Subcutaneous abdominal adipose tissue (tissue), 5 donors: ENCODE measurements at regions not wholly inside any gene's neighbourhood (a gene's known extent, or its start where the extent isn't known, plus 50 kb on each side); places are given as distances from the start of the nearest gene placed in this dataset.
"Not testable (repeated sequence)": the region's sequence is repeated elsewhere in the genome, so short reads cannot be mapped to it uniquely, and the experiment has no call there.

Experiments
- H3K27ac ChIP-seq: one replicate; pipeline ENCODE4 v1.7.0; 2013; ENCODE audit warnings: low read depth, mild to moderate bottlenecking, inconsistent platforms, low read length, moderate library complexity
- H3K27me3 ChIP-seq, 5 donors: one replicate each; pipeline ENCODE4 v1.7.0; 2013; ENCODE audit warnings: low read length in 5 of 5, inconsistent platforms in 1 of 5; ENCODE audit not compliant: control insufficient read depth in 5 of 5, insufficient read depth in 4 of 5
- H3K36me3 ChIP-seq, 5 donors: one replicate each; pipeline ENCODE4 v1.7.0; 2013; ENCODE audit warnings: low read length in 5 of 5; ENCODE audit not compliant: control insufficient read depth in 5 of 5, insufficient read depth in 5 of 5
- H3K4me1 ChIP-seq, 5 donors: one replicate each; pipeline ENCODE4 v1.7.0; 2013; ENCODE audit warnings: low read length in 5 of 5, mild to moderate bottlenecking in 3 of 5, moderate library complexity in 1 of 5; ENCODE audit not compliant: control insufficient read depth in 5 of 5, insufficient read depth in 5 of 5
- H3K4me3 ChIP-seq, 5 donors: one replicate each; pipeline ENCODE4 v1.7.0; 2013; ENCODE audit warnings: low read length in 5 of 5, low read depth in 1 of 5
- H3K9ac ChIP-seq, 5 donors: one replicate each; pipeline ENCODE4 v1.7.0; 2013; ENCODE audit warnings: low read length in 5 of 5, mild to moderate bottlenecking in 4 of 5, moderate library complexity in 3 of 5
- H3K9me3 ChIP-seq, 5 donors: one replicate each; pipeline ENCODE4 v1.7.0; 2013; ENCODE audit warnings: low read length in 5 of 5; ENCODE audit not compliant: control insufficient read depth in 5 of 5
- donor health status: healthy.
- donor health status: healthy.
- donor health status: healthy.
- donor health status: healthy.
- donor health status: healthy.

- Histone ChIP-seq H3K9ac (no peak overlapping the region), H3K4me1 (no peaks in the 10 kb centered on the region), H3K27me3 (peaks cover 0 to 13% (median 7%) of the 10 kb centered on the region in 5 donors), H3K4me3 (no peak overlapping the region), H3K36me3 (no peaks in the 10 kb centered on the region), H3K27ac (no peak overlapping the region), H3K9me3 (no peaks in the 10 kb centered on the region)
Measured at GRCh38 chrX:47302396-47302795, 68.0 kb upstream of the ZNF157 start.

GRCh38 chrX:47306471-47307023, 63.8 kb upstream of the ZNF157 start:
- not testable (repeated sequence) for H3K9ac ChIP-seq, H3K9me3 ChIP-seq, H3K4me3 ChIP-seq, H3K4me1 ChIP-seq, H3K27ac ChIP-seq, H3K36me3 ChIP-seq
- H3K27me3 ChIP-seq, result peaks cover 3 to 12% (median 10%) of the 10 kb centered on the region in 5 donors

- no peak overlapping the region for H3K27ac ChIP-seq
- H3K4me1 ChIP-seq, result peaks cover 0 to 5% (median 0%) of the 10 kb centered on the region in 5 donors
- no peak overlapping the region for H3K4me3 ChIP-seq
- H3K27me3 ChIP-seq, result peaks cover 2 to 12% (median 9%) of the 10 kb centered on the region in 5 donors
- H3K9ac ChIP-seq, result no peak overlapping the region
- H3K9me3 ChIP-seq, result no peaks in the 10 kb centered on the region
- no peaks in the 10 kb centered on the region for H3K36me3 ChIP-seq
Measured at GRCh38 chrX:47311932-47312774, 58.2 kb upstream of the ZNF157 start.

- Histone ChIP-seq H3K27ac (no peak overlapping the region), H3K4me3 (no peak overlapping the region), H3K9me3 (no peaks in the 10 kb centered on the region), H3K4me1 (peaks cover 0 to 5% (median 0%) of the 10 kb centered on the region in 5 donors), H3K9ac (no peak overlapping the region), H3K27me3 (peaks cover 2 to 12% (median 9%) of the 10 kb centered on the region in 5 donors), H3K36me3 (no peaks in the 10 kb centered on the region)
Measured at GRCh38 chrX:47313056-47313455, 57.3 kb upstream of the ZNF157 start.

- Histone ChIP-seq H3K4me1 (peaks cover 0 to 5% (median 0%) of the 10 kb centered on the region in 5 donors), H3K9me3 (no peaks in the 10 kb centered on the region), H3K4me3 (peak overlapping the region in 2 of 5 donors; percentile 22 to 50), H3K9ac (no peak overlapping the region), H3K27me3 (peaks cover 0 to 9% (median 4%) of the 10 kb centered on the region in 5 donors), H3K27ac (no peak overlapping the region), H3K36me3 (no peaks in the 10 kb centered on the region)
Measured at GRCh38 chrX:47316276-47317025, 53.9 kb upstream of the ZNF157 start.
